ENCODE measurements at regions not wholly inside any gene's neighbourhood (a gene's known extent, or its start where the extent isn't known, plus 50 kb on each side); places are given as distances from the start of the nearest gene placed in this dataset.

- DNase-seq: no peak
These were observed 146.0 kb upstream of the FRMD4B start for GRCh38 chr3:69531576-69532546.

- DNase-seq: no peak
These were observed 144.7 kb upstream of the FRMD4B start for GRCh38 chr3:69530554-69530953.

GRCh38 chr3:69527498-69527897 is 141.6 kb upstream of the FRMD4B start:
- no peak for DNase-seq

GRCh38 chr3:69524816-69525215 is 138.9 kb upstream of the FRMD4B start:
- no peak for DNase-seq

- no peak for DNase-seq
These were observed 135.4 kb upstream of the FRMD4B start for GRCh38 chr3:69521286-69521685.

- no peak for DNase-seq
These were observed 125.5 kb upstream of the FRMD4B start for GRCh38 chr3:69511361-69511760.

GRCh38 chr3:69510481-69511030 is 124.7 kb upstream of the FRMD4B start:
- DNase-seq: no peak

- DNase-seq: no peak
These were observed 123.4 kb upstream of the FRMD4B start for GRCh38 chr3:69509288-69509687.

GRCh38 chr3:69505770-69506407 is 120.0 kb upstream of the FRMD4B start:
- no peak for DNase-seq

GRCh38 chr3:69504232-69504631 is 118.3 kb upstream of the FRMD4B start:
- no peak for DNase-seq

GRCh38 chr3:69500604-69501003 is 114.7 kb upstream of the FRMD4B start:
- DNase-seq: peak; percentile 24 to 47

- peak in 1 of 2 donors; percentile 46 for DNase-seq
These were observed 114.1 kb upstream of the FRMD4B start for GRCh38 chr3:69499899-69500421.

- no peak for DNase-seq
These were observed 113.5 kb upstream of the FRMD4B start for GRCh38 chr3:69499422-69499821.

GRCh38 chr3:69496856-69497255 is 111.0 kb upstream of the FRMD4B start:
- DNase-seq: no peak

- no peak for DNase-seq
These were observed 108.3 kb upstream of the FRMD4B start for GRCh38 chr3:69494185-69494584.

GRCh38 chr3:69493157-69493556 is 107.3 kb upstream of the FRMD4B start:
- no peak for DNase-seq

- no peak for DNase-seq
These were observed 106.1 kb upstream of the FRMD4B start for GRCh38 chr3:69491975-69492374.

- DNase-seq: no peak
These were observed 105.1 kb upstream of the FRMD4B start for GRCh38 chr3:69490971-69491370.

- no peak for DNase-seq
These were observed 104.3 kb upstream of the FRMD4B start for GRCh38 chr3:69490235-69490634.

- no peak for DNase-seq
These were observed 102.1 kb upstream of the FRMD4B start for GRCh38 chr3:69488026-69488425.

GRCh38 chr3:69485489-69485888 is 99.6 kb upstream of the FRMD4B start:
- no peak for DNase-seq

- no peak for DNase-seq
These were observed 98.9 kb upstream of the FRMD4B start for GRCh38 chr3:69484507-69485393.

- DNase-seq: no peak
These were observed 97.6 kb upstream of the FRMD4B start for GRCh38 chr3:69483449-69483848.

Data from hippocampal formation (tissue), 2 donors.